ENCODE measurements at regions not wholly inside any gene's neighbourhood (a gene's known extent, or its start where the extent isn't known, plus 50 kb on each side); places are given as distances from the start of the nearest gene placed in this dataset.

DNA sequence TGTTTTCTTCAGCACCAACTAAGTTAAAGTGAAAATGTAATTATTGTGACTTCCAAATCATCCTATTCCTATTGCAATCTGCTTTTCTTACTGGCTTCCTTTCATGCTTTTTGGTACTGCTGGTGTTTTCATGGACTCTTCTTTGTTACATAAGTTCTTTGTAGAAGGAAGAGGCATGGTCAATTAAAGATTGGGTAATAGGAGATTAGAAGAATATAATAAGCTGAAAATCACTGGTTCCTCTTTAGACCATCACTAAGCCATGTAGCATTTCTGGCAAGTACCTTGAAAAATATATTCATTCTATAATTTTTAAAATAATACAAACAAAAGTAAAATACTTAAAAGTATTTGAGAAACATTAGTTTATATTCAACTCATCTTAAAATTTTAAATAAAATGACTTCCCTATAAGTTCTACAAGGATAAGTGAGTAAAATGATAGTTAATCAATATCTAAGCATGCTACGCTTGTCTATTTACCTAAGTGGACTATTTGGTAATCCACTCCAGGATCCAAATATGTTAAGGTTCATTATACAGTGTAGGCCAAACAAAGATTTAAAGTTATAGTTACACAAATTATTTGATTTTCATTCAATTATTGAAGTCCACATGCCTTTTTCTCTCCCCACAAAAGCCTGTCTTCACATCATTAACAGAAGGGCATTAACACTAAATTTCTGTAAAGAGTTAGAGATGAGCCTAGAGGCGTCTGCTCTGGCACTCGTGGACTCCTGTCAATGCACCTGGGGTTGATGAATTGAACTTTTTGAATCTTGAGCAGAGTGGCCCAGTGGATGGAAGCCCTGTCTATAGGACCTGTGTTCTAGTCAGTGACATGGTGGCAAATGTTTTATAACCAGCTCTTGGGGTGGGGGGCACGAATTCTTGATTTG, 408.1 kb downstream of the INHBA start:
- Histone ChIP-seq H3K9me3 (ENCODE audit: control insufficient read depth, insufficient read depth, low read depth, low read length) (no peaks in the 10 kb centered on the region), H3K36me3 (ENCODE audit: control insufficient read depth, insufficient read depth, low read length) (no peaks in the 10 kb centered on the region), H3K4me3 (ENCODE audit: low read depth, low read length) (no peak overlapping the region), H3K9ac (ENCODE audit: low read length) (no peak overlapping the region), H3K27ac (ENCODE audit: low read depth, low read length) (no peak overlapping the region), H3K27me3 (ENCODE audit: control insufficient read depth, insufficient read depth, low read length) (no peaks in the 10 kb centered on the region), H3K4me1 (ENCODE audit: control insufficient read depth, insufficient read depth, low read length) (no peaks in the 10 kb centered on the region)

DNA sequence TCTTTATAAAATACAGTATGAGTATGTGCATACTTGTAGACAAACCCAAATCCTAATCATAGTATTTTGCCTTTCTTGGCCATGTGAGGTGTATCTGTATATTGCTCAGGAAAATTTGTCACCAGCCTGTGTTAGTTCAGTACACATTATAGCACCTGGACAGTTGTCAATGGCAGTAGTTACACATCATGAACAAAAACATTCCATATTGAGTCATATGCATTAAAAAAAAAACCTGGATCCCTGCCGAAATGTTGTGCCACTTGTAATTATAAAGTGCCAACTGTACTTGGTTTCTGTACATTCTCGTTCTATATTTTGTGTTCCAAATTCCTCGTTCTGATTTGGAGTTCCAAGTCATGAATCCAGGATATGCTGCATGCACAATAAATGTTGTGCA, 410.4 kb downstream of the INHBA start:
- H3K9ac ChIP-seq (ENCODE audit: low read length), result no peak overlapping the region
- H3K4me1 ChIP-seq (ENCODE audit: control insufficient read depth, insufficient read depth, low read length), result no peaks in the 10 kb centered on the region
- no peak overlapping the region for H3K4me3 ChIP-seq (ENCODE audit: low read depth, low read length)
- no peaks in the 10 kb centered on the region for H3K36me3 ChIP-seq (ENCODE audit: control insufficient read depth, insufficient read depth, low read length)
- no peaks in the 10 kb centered on the region; the same call in 1 of the 2 replicates for H3K27me3 ChIP-seq (ENCODE audit: control insufficient read depth, insufficient read depth, low read length)
- H3K27ac ChIP-seq (ENCODE audit: low read depth, low read length), result no peak overlapping the region
- peaks cover 16% of the 10 kb centered on the region for H3K9me3 ChIP-seq (ENCODE audit: control insufficient read depth, insufficient read depth, low read depth, low read length)

DNA sequence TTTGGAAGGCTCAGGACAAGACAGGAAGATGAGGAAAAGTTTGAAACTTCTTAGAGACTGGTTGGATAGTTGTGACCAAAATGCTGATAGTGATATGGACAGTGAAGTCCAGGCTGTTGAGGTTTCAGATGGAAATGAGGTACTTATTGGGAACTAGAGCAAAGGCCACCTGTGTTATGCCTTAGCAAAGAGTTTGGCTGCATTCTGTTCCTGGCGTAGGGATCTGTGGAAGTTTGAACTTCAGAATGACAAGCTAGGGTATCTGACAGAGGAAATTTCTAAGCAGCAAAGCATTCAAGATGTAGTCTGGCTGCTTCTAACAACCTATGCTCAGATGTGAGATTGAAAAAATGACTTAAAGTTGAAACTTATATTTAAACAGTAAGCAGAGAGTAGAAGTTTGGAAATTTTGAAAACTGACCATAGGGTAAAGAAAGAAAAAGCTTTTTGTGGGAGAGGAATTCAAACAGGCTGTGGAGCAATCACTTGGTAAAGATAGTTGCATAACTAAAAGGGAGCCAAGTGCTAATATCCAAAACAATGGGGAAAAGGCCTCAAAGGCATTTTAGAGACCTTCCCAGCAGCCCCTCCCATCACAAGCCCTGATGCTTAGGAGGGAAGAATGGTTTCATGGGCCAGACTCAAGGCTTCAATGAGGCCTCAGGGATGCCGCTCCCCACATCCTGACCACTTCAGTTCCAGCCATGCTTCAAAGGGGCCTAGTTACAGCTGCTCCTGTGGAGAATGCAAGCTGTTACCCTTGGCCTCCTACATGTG, 415.1 kb downstream of the INHBA start:
- no peak overlapping the region for H3K9ac ChIP-seq (ENCODE audit: low read length)
- H3K36me3 ChIP-seq (ENCODE audit: control insufficient read depth, insufficient read depth, low read length), result no peaks in the 10 kb centered on the region
- H3K9me3 ChIP-seq (ENCODE audit: control insufficient read depth, insufficient read depth, low read depth, low read length), result peaks cover 16% of the 10 kb centered on the region
- H3K4me1 ChIP-seq (ENCODE audit: control insufficient read depth, insufficient read depth, low read length), result no peaks in the 10 kb centered on the region
- no peak overlapping the region for H3K27ac ChIP-seq (ENCODE audit: low read depth, low read length)
- H3K4me3 ChIP-seq (ENCODE audit: low read depth, low read length), result no peak overlapping the region
- H3K27me3 ChIP-seq (ENCODE audit: control insufficient read depth, insufficient read depth, low read length), result peaks cover 10% of the 10 kb centered on the region; the same call in 1 of the 2 replicates

DNA sequence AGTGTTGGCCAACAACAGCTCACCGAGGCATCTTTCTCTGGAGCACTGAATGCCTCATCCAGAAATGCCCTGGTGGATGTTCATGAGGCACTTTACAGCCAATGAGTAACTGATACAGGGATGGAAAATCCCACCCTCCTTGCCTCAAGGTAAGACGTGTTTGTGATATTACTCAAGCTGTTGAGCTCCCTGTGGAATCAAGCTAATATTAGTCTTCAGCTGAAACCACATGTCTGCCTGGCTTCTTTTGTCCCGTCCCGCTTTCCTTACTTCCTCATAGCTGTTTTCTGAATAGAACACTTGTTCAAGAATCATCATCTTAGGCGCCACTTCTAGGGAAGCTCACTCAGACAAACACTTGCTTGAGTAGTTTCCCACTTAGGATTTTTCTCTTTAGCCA, 422.4 kb downstream of the INHBA start:
- H3K9ac ChIP-seq (ENCODE audit: low read length), result no peak overlapping the region
- no peaks in the 10 kb centered on the region for H3K36me3 ChIP-seq (ENCODE audit: control insufficient read depth, insufficient read depth, low read length)

GRCh38 chr7:41277561-41277960, 425.3 kb downstream of the INHBA start:
- Histone ChIP-seq H3K27me3 (ENCODE audit: control insufficient read depth, insufficient read depth, low read length) (0 out of 2 replicates have a peak, but pooled peaks cover under 1% of the 10 kb centered on the region), H3K9me3 (ENCODE audit: control insufficient read depth, insufficient read depth, low read depth, low read length) (no peaks in the 10 kb centered on the region), H3K4me3 (ENCODE audit: low read depth, low read length) (no peak overlapping the region), H3K4me1 (ENCODE audit: control insufficient read depth, insufficient read depth, low read length) (no peaks in the 10 kb centered on the region), H3K27ac (ENCODE audit: low read depth, low read length) (no peak overlapping the region), H3K9ac (ENCODE audit: low read length) (no peak overlapping the region), H3K36me3 (ENCODE audit: control insufficient read depth, insufficient read depth, low read length) (no peaks in the 10 kb centered on the region)

More for the DNA sequence above, 422.4 kb downstream of the INHBA start:
- Histone ChIP-seq H3K4me1 (ENCODE audit: control insufficient read depth, insufficient read depth, low read length) (no peaks in the 10 kb centered on the region), H3K9me3 (ENCODE audit: control insufficient read depth, insufficient read depth, low read depth, low read length) (no peaks in the 10 kb centered on the region), H3K4me3 (ENCODE audit: low read depth, low read length) (no peak overlapping the region), H3K27ac (ENCODE audit: low read depth, low read length) (no peak overlapping the region), H3K27me3 (ENCODE audit: control insufficient read depth, insufficient read depth, low read length) (peaks cover 10% of the 10 kb centered on the region; the same call in 1 of the 2 replicates)

GRCh38 chr7:41275255-41275654, 427.6 kb downstream of the INHBA start:
- no peaks in the 10 kb centered on the region for H3K36me3 ChIP-seq (ENCODE audit: control insufficient read depth, insufficient read depth, low read length)
- H3K4me1 ChIP-seq (ENCODE audit: control insufficient read depth, insufficient read depth, low read length), result no peaks in the 10 kb centered on the region
- no peaks in the 10 kb centered on the region for H3K9me3 ChIP-seq (ENCODE audit: control insufficient read depth, insufficient read depth, low read depth, low read length)
- no peak overlapping the region for H3K27ac ChIP-seq (ENCODE audit: low read depth, low read length)
- no peak overlapping the region for H3K9ac ChIP-seq (ENCODE audit: low read length)
- no peak overlapping the region for H3K4me3 ChIP-seq (ENCODE audit: low read depth, low read length)
- no peaks in the 10 kb centered on the region for H3K27me3 ChIP-seq (ENCODE audit: control insufficient read depth, insufficient read depth, low read length)

- H3K27me3 ChIP-seq (ENCODE audit: control insufficient read depth, insufficient read depth, low read length), result no peaks in the 10 kb centered on the region
- H3K4me3 ChIP-seq (ENCODE audit: low read depth, low read length), result no peak overlapping the region
- H3K9ac ChIP-seq (ENCODE audit: low read length), result no peak overlapping the region
- no peaks in the 10 kb centered on the region for H3K9me3 ChIP-seq (ENCODE audit: control insufficient read depth, insufficient read depth, low read depth, low read length)
- H3K36me3 ChIP-seq (ENCODE audit: control insufficient read depth, insufficient read depth, low read length), result no peaks in the 10 kb centered on the region
- no peaks in the 10 kb centered on the region for H3K4me1 ChIP-seq (ENCODE audit: control insufficient read depth, insufficient read depth, low read length)
- H3K27ac ChIP-seq (ENCODE audit: low read depth, low read length), result no peak overlapping the region
These were observed 428.7 kb downstream of the INHBA start for GRCh38 chr7:41274179-41274578.

- Histone ChIP-seq H3K27ac (ENCODE audit: low read depth, low read length) (no peak overlapping the region), H3K9ac (ENCODE audit: low read length) (no peak overlapping the region), H3K27me3 (ENCODE audit: control insufficient read depth, insufficient read depth, low read length) (no peaks in the 10 kb centered on the region), H3K9me3 (ENCODE audit: control insufficient read depth, insufficient read depth, low read depth, low read length) (no peaks in the 10 kb centered on the region), H3K4me3 (ENCODE audit: low read depth, low read length) (no peak overlapping the region), H3K4me1 (ENCODE audit: control insufficient read depth, insufficient read depth, low read length) (no peaks in the 10 kb centered on the region), H3K36me3 (ENCODE audit: control insufficient read depth, insufficient read depth, low read length) (no peaks in the 10 kb centered on the region)
These were observed 430.2 kb downstream of the INHBA start for GRCh38 chr7:41272664-41273063.

DNA sequence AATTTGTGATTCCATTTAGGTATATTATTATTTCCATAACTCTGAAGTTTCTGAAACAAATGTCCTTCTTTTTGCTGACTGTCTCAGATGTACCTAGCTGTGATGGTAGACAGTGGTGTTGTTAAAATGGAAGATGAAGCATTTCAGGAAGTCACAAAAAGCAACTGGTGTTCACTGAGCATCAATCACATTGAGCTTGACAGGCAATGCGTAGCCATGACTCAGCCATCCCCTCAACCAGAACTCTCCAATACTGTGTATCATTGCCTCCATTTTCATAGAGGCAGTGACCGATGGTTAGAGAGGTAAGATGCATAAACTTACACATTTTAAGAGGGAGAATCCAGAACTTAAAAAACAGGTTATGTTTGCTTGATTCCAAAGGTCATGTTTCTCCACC, 434.0 kb downstream of the INHBA start:
- H3K27me3 ChIP-seq (ENCODE audit: control insufficient read depth, insufficient read depth, low read length), result no peaks in the 10 kb centered on the region
- H3K27ac ChIP-seq (ENCODE audit: low read depth, low read length), result no peak overlapping the region
- H3K4me3 ChIP-seq (ENCODE audit: low read depth, low read length), result no peak overlapping the region
- H3K9me3 ChIP-seq (ENCODE audit: control insufficient read depth, insufficient read depth, low read depth, low read length), result no peaks in the 10 kb centered on the region
- no peaks in the 10 kb centered on the region for H3K36me3 ChIP-seq (ENCODE audit: control insufficient read depth, insufficient read depth, low read length)
- H3K9ac ChIP-seq (ENCODE audit: low read length), result no peak overlapping the region
- H3K4me1 ChIP-seq (ENCODE audit: control insufficient read depth, insufficient read depth, low read length), result no peaks in the 10 kb centered on the region

GRCh38 chr7:41261080-41261479, 441.8 kb downstream of the INHBA start:
- Histone ChIP-seq H3K9me3 (ENCODE audit: control insufficient read depth, insufficient read depth, low read depth, low read length) (no peaks in the 10 kb centered on the region), H3K27me3 (ENCODE audit: control insufficient read depth, insufficient read depth, low read length) (no peaks in the 10 kb centered on the region), H3K9ac (ENCODE audit: low read length) (no peak overlapping the region), H3K4me1 (ENCODE audit: control insufficient read depth, insufficient read depth, low read length) (no peaks in the 10 kb centered on the region), H3K27ac (ENCODE audit: low read depth, low read length) (no peak overlapping the region), H3K4me3 (ENCODE audit: low read depth, low read length) (no peak overlapping the region), H3K36me3 (ENCODE audit: control insufficient read depth, insufficient read depth, low read length) (no peaks in the 10 kb centered on the region)

- Histone ChIP-seq H3K9ac (ENCODE audit: low read length) (no peak overlapping the region), H3K27ac (ENCODE audit: low read depth, low read length) (no peak overlapping the region), H3K4me3 (ENCODE audit: low read depth, low read length) (no peak overlapping the region), H3K9me3 (ENCODE audit: control insufficient read depth, insufficient read depth, low read depth, low read length) (no peaks in the 10 kb centered on the region), H3K4me1 (ENCODE audit: control insufficient read depth, insufficient read depth, low read length) (no peaks in the 10 kb centered on the region), H3K36me3 (ENCODE audit: control insufficient read depth, insufficient read depth, low read length) (no peaks in the 10 kb centered on the region), H3K27me3 (ENCODE audit: control insufficient read depth, insufficient read depth, low read length) (no peaks in the 10 kb centered on the region)
These were observed 445.2 kb downstream of the INHBA start for GRCh38 chr7:41257660-41258059.
